HG02642 (cell line): ENCODE measurements at regions not wholly inside any gene's neighbourhood (a gene's known extent, or its start where the extent isn't known, plus 50 kb on each side); places are given as distances from the start of the nearest gene placed in this dataset.

ENCODE experiments used
- ATAC-seq: cut with Tn5 transposase; IDR thresholded peaks from one replicate; pipeline ENCODE4 v1.9.1; 2021; ENCODE audit warnings: mild to moderate bottlenecking; ENCODE audit not compliant: unreplicated experiment, poor library complexity

GRCh38 chr2:216320852-216321251, 51.4 kb downstream of the MARCHF4 start:
- ATAC-seq: no peak

- ATAC-seq: no peak
Measured at GRCh38 chr2:216319771-216320170, 52.5 kb downstream of the MARCHF4 start.

GRCh38 chr2:216318521-216318874, 53.8 kb downstream of the MARCHF4 start:
- no peak for ATAC-seq

- no peak for ATAC-seq
Measured at GRCh38 chr2:216317831-216318520, 54.3 kb downstream of the MARCHF4 start.

- ATAC-seq: no peak
Measured at GRCh38 chr2:216316743-216317142, 55.5 kb downstream of the MARCHF4 start.

GRCh38 chr2:216315802-216316603, 56.3 kb downstream of the MARCHF4 start:
- no peak for ATAC-seq

- no peak for ATAC-seq
Measured at GRCh38 chr2:216312441-216312840, 59.8 kb downstream of the MARCHF4 start.

- no peak for ATAC-seq
Measured at GRCh38 chr2:216308576-216308975, 63.7 kb downstream of the MARCHF4 start.

GRCh38 chr2:216307496-216307895, 64.8 kb downstream of the MARCHF4 start:
- ATAC-seq: no peak

- ATAC-seq: no peak
Measured at GRCh38 chr2:216306868-216307267, 65.4 kb downstream of the MARCHF4 start.

- no peak for ATAC-seq
Measured at GRCh38 chr2:216305574-216305973, 66.7 kb downstream of the MARCHF4 start.

GRCh38 chr2:216302981-216303676, 69.2 kb downstream of the MARCHF4 start:
- no peak for ATAC-seq

GRCh38 chr2:216300906-216301305, 71.4 kb downstream of the MARCHF4 start:
- no peak for ATAC-seq

GRCh38 chr2:216299588-216299987, 72.7 kb downstream of the MARCHF4 start:
- ATAC-seq: no peak

GRCh38 chr2:216298719-216299495, 73.4 kb downstream of the MARCHF4 start:
- ATAC-seq: no peak

GRCh38 chr2:216296856-216297255, 75.4 kb downstream of the MARCHF4 start:
- ATAC-seq: no peak

GRCh38 chr2:216294305-216294704, 78.0 kb downstream of the MARCHF4 start:
- ATAC-seq: no peak

- ATAC-seq: no peak
Measured at GRCh38 chr2:216293883-216294282, 78.4 kb downstream of the MARCHF4 start.

- no peak for ATAC-seq
Measured at GRCh38 chr2:216292886-216293301, 79.4 kb downstream of the MARCHF4 start.

GRCh38 chr2:216292475-216292874, 79.8 kb downstream of the MARCHF4 start:
- no peak for ATAC-seq
